ENCODE measurements at regions not wholly inside any gene's neighbourhood (a gene's known extent, or its start where the extent isn't known, plus 50 kb on each side); places are given as distances from the start of the nearest gene placed in this dataset.
A peak's percentile ranks its signal among the peaks of the same experiment; 100 is the strongest.

GRCh38 chr2:120575966-120576365, 159.7 kb upstream of the GLI2 start:
- no peaks in the 10 kb centered on the region for H3K79me2 ChIP-seq (ENCODE audit: insufficient read depth, low read length)
- no peaks in the 10 kb centered on the region for H3K27me3 ChIP-seq (ENCODE audit: insufficient read depth, low read length)
- no peak overlapping the region for H3K4me3 ChIP-seq (ENCODE audit: insufficient read depth, low read length)
- TF ChIP-seq, protein P1, sequence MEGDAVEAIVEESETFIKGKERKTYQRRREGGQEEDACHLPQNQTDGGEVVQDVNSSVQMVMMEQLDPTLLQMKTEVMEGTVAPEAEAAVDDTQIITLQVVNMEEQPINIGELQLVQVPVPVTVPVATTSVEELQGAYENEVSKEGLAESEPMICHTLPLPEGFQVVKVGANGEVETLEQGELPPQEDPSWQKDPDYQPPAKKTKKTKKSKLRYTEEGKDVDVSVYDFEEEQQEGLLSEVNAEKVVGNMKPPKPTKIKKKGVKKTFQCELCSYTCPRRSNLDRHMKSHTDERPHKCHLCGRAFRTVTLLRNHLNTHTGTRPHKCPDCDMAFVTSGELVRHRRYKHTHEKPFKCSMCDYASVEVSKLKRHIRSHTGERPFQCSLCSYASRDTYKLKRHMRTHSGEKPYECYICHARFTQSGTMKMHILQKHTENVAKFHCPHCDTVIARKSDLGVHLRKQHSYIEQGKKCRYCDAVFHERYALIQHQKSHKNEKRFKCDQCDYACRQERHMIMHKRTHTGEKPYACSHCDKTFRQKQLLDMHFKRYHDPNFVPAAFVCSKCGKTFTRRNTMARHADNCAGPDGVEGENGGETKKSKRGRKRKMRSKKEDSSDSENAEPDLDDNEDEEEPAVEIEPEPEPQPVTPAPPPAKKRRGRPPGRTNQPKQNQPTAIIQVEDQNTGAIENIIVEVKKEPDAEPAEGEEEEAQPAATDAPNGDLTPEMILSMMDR (IDR thresholded peaks at IDR 0.05; ENCODE audit: extremely low read depth, low read depth, low read length): no peak
- H3K27ac ChIP-seq (ENCODE audit: low read depth, low read length): no peak overlapping the region
- H4K20me1 ChIP-seq (ENCODE audit: insufficient read depth, low read length): no peaks in the 10 kb centered on the region
- peak; percentile 55 for DNase-seq (ENCODE audit: insufficient read length, low spot score, missing footprints)
- no peak overlapping the region for H2AFZ ChIP-seq (ENCODE audit: low read length)
- no peak overlapping the region for H3K4me2 ChIP-seq (ENCODE audit: insufficient read depth, low read length)
- no peaks in the 10 kb centered on the region for H3K9me3 ChIP-seq (ENCODE audit: low read depth, low read length)
- peaks cover 9% of the 10 kb centered on the region for H3K4me1 ChIP-seq (ENCODE audit: insufficient read depth, low read length)
- no peaks in the 10 kb centered on the region for H3K36me3 ChIP-seq (ENCODE audit: insufficient read depth, low read length)

- H3K79me2 ChIP-seq (ENCODE audit: insufficient read depth, low read length): no peaks in the 10 kb centered on the region
- H3K4me1 ChIP-seq (ENCODE audit: insufficient read depth, low read length): peaks cover 9% of the 10 kb centered on the region
- H3K36me3 ChIP-seq (ENCODE audit: insufficient read depth, low read length): no peaks in the 10 kb centered on the region
- TF ChIP-seq, protein P1 (IDR thresholded peaks at IDR 0.05; ENCODE audit: extremely low read depth, low read depth, low read length): no peak
- no peaks in the 10 kb centered on the region for H3K9me3 ChIP-seq (ENCODE audit: low read depth, low read length)
- H2AFZ ChIP-seq (ENCODE audit: low read length): peak overlapping the region; percentile 82
- H3K4me3 ChIP-seq (ENCODE audit: insufficient read depth, low read length): peak overlapping the region; percentile 63
- peak; percentile 95 for DNase-seq (ENCODE audit: insufficient read length, low spot score, missing footprints)
- no peaks in the 10 kb centered on the region for H3K27me3 ChIP-seq (ENCODE audit: insufficient read depth, low read length)
- peak overlapping the region; percentile 82 for H3K4me2 ChIP-seq (ENCODE audit: insufficient read depth, low read length)
- H3K27ac ChIP-seq (ENCODE audit: low read depth, low read length): peak overlapping the region; percentile 61
- no peaks in the 10 kb centered on the region for H4K20me1 ChIP-seq (ENCODE audit: insufficient read depth, low read length)
These were observed 158.9 kb upstream of the GLI2 start for GRCh38 chr2:120576509-120577474.

- no peaks in the 10 kb centered on the region for H3K79me2 ChIP-seq (ENCODE audit: insufficient read depth, low read length)
- no peak overlapping the region for H3K4me2 ChIP-seq (ENCODE audit: insufficient read depth, low read length)
- peak; percentile 75 for DNase-seq (ENCODE audit: insufficient read length, low spot score, missing footprints)
- H3K4me3 ChIP-seq (ENCODE audit: insufficient read depth, low read length): no peak overlapping the region
- H3K27me3 ChIP-seq (ENCODE audit: insufficient read depth, low read length): no peaks in the 10 kb centered on the region
- H4K20me1 ChIP-seq (ENCODE audit: insufficient read depth, low read length): no peaks in the 10 kb centered on the region
- TF ChIP-seq, protein P1 (IDR thresholded peaks at IDR 0.05; ENCODE audit: extremely low read depth, low read depth, low read length): no peak
- H3K9me3 ChIP-seq (ENCODE audit: low read depth, low read length): no peaks in the 10 kb centered on the region
- H3K36me3 ChIP-seq (ENCODE audit: insufficient read depth, low read length): no peaks in the 10 kb centered on the region
- H3K4me1 ChIP-seq (ENCODE audit: insufficient read depth, low read length): peaks cover 9% of the 10 kb centered on the region
- H2AFZ ChIP-seq (ENCODE audit: low read length): no peak overlapping the region
- H3K27ac ChIP-seq (ENCODE audit: low read depth, low read length): no peak overlapping the region
These were observed 157.9 kb upstream of the GLI2 start for GRCh38 chr2:120577721-120578295.
